CD8-positive, alpha-beta memory T cell (primary cell): ENCODE measurements at regions not wholly inside any gene's neighbourhood (a gene's known extent, or its start where the extent isn't known, plus 50 kb on each side); places are given as distances from the start of the nearest gene placed in this dataset.

Experiments
- CTCF ChIA-PET: fragments of 350-600 bp; sonication (Branson Sonifier 250); formaldehyde crosslinking; loops from one replicate; lab custom pipeline; 2021; ENCODE audit warnings: antibody characterized with exemption; lab: Charles Lee
- POLR2A ChIA-PET: fragments of 350-600 bp; sonication (Branson Sonifier 250); formaldehyde crosslinking; loops from one replicate; lab custom pipeline; 2021; ENCODE audit warnings: antibody characterized with exemption; lab: Charles Lee
- DNase-seq, 5 donors: peaks; one replicate each; pipeline versions ENCODE4 v3.0.0 to v3.0.0-alpha.2; 2020 to 2022; ENCODE audit warnings: mixed read lengths in 1 of 5
- H3K27ac ChIP-seq: one replicate; pipeline ENCODE4 v1.7.0; 2013; ENCODE audit warnings: low read depth, mild to moderate bottlenecking, low read length, moderate library complexity
- H3K27me3 ChIP-seq: 2 replicates; pipeline ENCODE4 v1.7.0; 2013; ENCODE audit warnings: low read length, mild to moderate bottlenecking; ENCODE audit not compliant: insufficient read depth, poor library complexity, severe bottlenecking
- H3K36me3 ChIP-seq: 2 replicates; pipeline ENCODE4 v1.7.0; 2013; ENCODE audit warnings: mild to moderate bottlenecking, low read length, moderate library complexity; ENCODE audit not compliant: insufficient read depth
- H3K4me1 ChIP-seq: 2 replicates; pipeline ENCODE4 v1.7.0; 2013; ENCODE audit warnings: mild to moderate bottlenecking, low read length, moderate library complexity; ENCODE audit not compliant: insufficient read depth
- H3K4me3 ChIP-seq: 2 replicates; pipeline ENCODE4 v1.7.0; 2013; ENCODE audit warnings: mild to moderate bottlenecking, low read length
- H3K9me3 ChIP-seq: 2 replicates; pipeline ENCODE4 v1.7.0; 2013; ENCODE audit warnings: mild to moderate bottlenecking, low read length
- H3K27ac Mint-ChIP-seq, 8 donors: one replicate each; pipeline ENCODE4 v1.8.0; 2020 to 2021; ENCODE audit warnings: mixed read lengths in 8 of 8, mild to moderate bottlenecking in 6 of 8, inconsistent platforms in 3 of 8, moderate library complexity in 3 of 8
- H3K27me3 Mint-ChIP-seq, 2 donors: one replicate each; pipeline ENCODE4 v1.8.0; 2020 to 2021; ENCODE audit warnings: mixed read lengths in 2 of 2, mild to moderate bottlenecking in 1 of 2, moderate library complexity in 1 of 2
- H3K36me3 Mint-ChIP-seq, 3 donors: one replicate each; pipeline ENCODE4 v1.8.0; 2020 to 2021; ENCODE audit warnings: mixed read lengths in 3 of 3, inconsistent platforms in 1 of 3, mild to moderate bottlenecking in 1 of 3
- H3K4me1 Mint-ChIP-seq, 3 donors: one replicate each; pipeline ENCODE4 v1.8.0; 2020 to 2021; ENCODE audit warnings: mixed read lengths in 3 of 3, inconsistent platforms in 1 of 3, mild to moderate bottlenecking in 1 of 3
- H3K4me3 Mint-ChIP-seq, 7 donors: one replicate each; pipeline ENCODE4 v1.8.0; 2020 to 2021; ENCODE audit warnings: mixed read lengths in 7 of 7, mild to moderate bottlenecking in 6 of 7, moderate library complexity in 4 of 7, inconsistent platforms in 2 of 7
- H3K9me3 Mint-ChIP-seq, 5 donors: one replicate each; pipeline ENCODE4 v1.8.0; 2020 to 2022; ENCODE audit warnings: mixed read lengths in 5 of 5, mild to moderate bottlenecking in 3 of 5, moderate library complexity in 2 of 5, inconsistent platforms in 1 of 5

GRCh38 chr2:76672798-76673197 lies 849.4 kb downstream of the LRRTM4 start:
- ChIA-PET CTCF (no interaction called here), POLR2A (no interaction called here)
- Mint-ChIP-seq H3K4me1 (no peaks in the 10 kb centered on the region), H3K36me3 (no peaks in the 10 kb centered on the region), H3K27me3 (no peaks in the 10 kb centered on the region), H3K27ac (peak overlapping the region in 1 of 8 donors; percentile 64), H3K9me3 (peaks cover 3 to 24% (median 10%) of the 10 kb centered on the region in 5 donors), H3K4me3 (no peak overlapping the region)
- H3K4me1 ChIP-seq: no peaks in the 10 kb centered on the region
- DNase-seq: no peak
- no peaks in the 10 kb centered on the region for H3K27me3 ChIP-seq
- H3K27ac ChIP-seq: no peak overlapping the region
- no peak overlapping the region for H3K4me3 ChIP-seq
- no peaks in the 10 kb centered on the region for H3K36me3 ChIP-seq
- H3K9me3 ChIP-seq: no peaks in the 10 kb centered on the region

- H3K27me3 Mint-ChIP-seq: no peaks in the 10 kb centered on the region
- Histone ChIP-seq H3K4me1 (no peaks in the 10 kb centered on the region), H3K27me3 (no peaks in the 10 kb centered on the region), H3K36me3 (no peaks in the 10 kb centered on the region), H3K4me3 (no peak overlapping the region), H3K9me3 (no peaks in the 10 kb centered on the region), H3K27ac (no peak overlapping the region)
- no peak overlapping the region for H3K4me3 Mint-ChIP-seq
- H3K36me3 Mint-ChIP-seq: no peaks in the 10 kb centered on the region
- DNase-seq: no peak
- H3K27ac Mint-ChIP-seq: no peak overlapping the region
- peaks cover 2 to 24% (median 9%) of the 10 kb centered on the region in 5 donors for H3K9me3 Mint-ChIP-seq
- ChIA-PET CTCF (no interaction called here), POLR2A (no interaction called here)
- no peaks in the 10 kb centered on the region for H3K4me1 Mint-ChIP-seq
Measured at GRCh38 chr2:76669966-76670465, 852.2 kb downstream of the LRRTM4 start.

GRCh38 chr2:76668279-76668678 lies 853.9 kb downstream of the LRRTM4 start:
- H3K4me1 Mint-ChIP-seq: no peaks in the 10 kb centered on the region
- no peak for DNase-seq

GRCh38 chr2:76667821-76668271 lies 854.3 kb downstream of the LRRTM4 start:
- CTCF ChIA-PET: no interaction called here
- H3K36me3 Mint-ChIP-seq: no peaks in the 10 kb centered on the region
- no peak overlapping the region for H3K27ac Mint-ChIP-seq
- H3K9me3 Mint-ChIP-seq: peaks cover 4 to 29% (median 11%) of the 10 kb centered on the region in 5 donors
- H3K4me3 Mint-ChIP-seq: no peak overlapping the region
- H3K27me3 Mint-ChIP-seq: no peaks in the 10 kb centered on the region
- Histone ChIP-seq H3K27ac (no peak overlapping the region), H3K27me3 (no peaks in the 10 kb centered on the region), H3K9me3 (no peaks in the 10 kb centered on the region), H3K36me3 (no peaks in the 10 kb centered on the region), H3K4me1 (no peaks in the 10 kb centered on the region), H3K4me3 (no peak overlapping the region)
- DNase-seq: no peak
- POLR2A ChIA-PET: no interaction called here
- H3K4me1 Mint-ChIP-seq: no peaks in the 10 kb centered on the region

More at GRCh38 chr2:76668279-76668678, 853.9 kb downstream of the LRRTM4 start:
- Mint-ChIP-seq H3K27ac (no peak overlapping the region), H3K27me3 (no peaks in the 10 kb centered on the region), H3K9me3 (peaks cover 4 to 26% (median 12%) of the 10 kb centered on the region in 5 donors), H3K4me3 (no peak overlapping the region), H3K36me3 (no peaks in the 10 kb centered on the region)
- Histone ChIP-seq H3K9me3 (no peaks in the 10 kb centered on the region), H3K4me3 (no peak overlapping the region), H3K27me3 (no peaks in the 10 kb centered on the region), H3K36me3 (no peaks in the 10 kb centered on the region), H3K27ac (no peak overlapping the region), H3K4me1 (no peaks in the 10 kb centered on the region)
- ChIA-PET POLR2A (no interaction called here), CTCF (no interaction called here)

GRCh38 chr2:76642129-76642528 lies 880.0 kb downstream of the LRRTM4 start:
- H3K27ac ChIP-seq: no peak overlapping the region
- no peaks in the 10 kb centered on the region for H3K9me3 ChIP-seq
- Mint-ChIP-seq H3K4me3 (no peak overlapping the region), H3K36me3 (peaks cover 0 to 3% (median 0%) of the 10 kb centered on the region in 3 donors), H3K27me3 (no peaks in the 10 kb centered on the region), H3K27ac (no peak overlapping the region), H3K9me3 (peaks cover 6 to 49% (median 18%) of the 10 kb centered on the region in 5 donors), H3K4me1 (no peaks in the 10 kb centered on the region)
- ChIA-PET CTCF (no interaction called here), POLR2A (no interaction called here)
- H3K36me3 ChIP-seq: no peaks in the 10 kb centered on the region
- H3K27me3 ChIP-seq: no peaks in the 10 kb centered on the region
- H3K4me1 ChIP-seq: no peaks in the 10 kb centered on the region
- no peak for DNase-seq
- no peak overlapping the region for H3K4me3 ChIP-seq

GRCh38 chr2:76641506-76641905 lies 880.7 kb downstream of the LRRTM4 start:
- ChIA-PET CTCF (no interaction called here), POLR2A (no interaction called here)
- H3K4me3 ChIP-seq: no peak overlapping the region
- H3K4me1 ChIP-seq: no peaks in the 10 kb centered on the region
- no peak overlapping the region for H3K27ac ChIP-seq
- Mint-ChIP-seq H3K4me1 (no peaks in the 10 kb centered on the region), H3K36me3 (peaks cover 0 to 3% (median 0%) of the 10 kb centered on the region in 3 donors), H3K27me3 (no peaks in the 10 kb centered on the region), H3K4me3 (no peak overlapping the region), H3K27ac (no peak overlapping the region), H3K9me3 (peaks cover 6 to 49% (median 18%) of the 10 kb centered on the region in 5 donors)
- no peaks in the 10 kb centered on the region for H3K27me3 ChIP-seq
- no peak for DNase-seq
- H3K9me3 ChIP-seq: no peaks in the 10 kb centered on the region
- no peaks in the 10 kb centered on the region for H3K36me3 ChIP-seq

GRCh38 chr2:76640905-76641304 lies 881.3 kb downstream of the LRRTM4 start:
- H3K9me3 Mint-ChIP-seq: peaks cover 6 to 47% (median 18%) of the 10 kb centered on the region in 5 donors
- H3K27ac ChIP-seq: no peak overlapping the region
- no peaks in the 10 kb centered on the region for H3K27me3 ChIP-seq
- H3K4me3 Mint-ChIP-seq: no peak overlapping the region
- H3K27ac Mint-ChIP-seq: no peak overlapping the region
- H3K9me3 ChIP-seq: no peaks in the 10 kb centered on the region
- POLR2A ChIA-PET: no interaction called here
- no peaks in the 10 kb centered on the region for H3K4me1 ChIP-seq
- no peak for DNase-seq
- H3K36me3 Mint-ChIP-seq: peaks cover 0 to 3% (median 0%) of the 10 kb centered on the region in 3 donors
- H3K4me1 Mint-ChIP-seq: no peaks in the 10 kb centered on the region
- no peaks in the 10 kb centered on the region for H3K36me3 ChIP-seq
- H3K27me3 Mint-ChIP-seq: no peaks in the 10 kb centered on the region
- H3K4me3 ChIP-seq: no peak overlapping the region
- CTCF ChIA-PET: no interaction called here

GRCh38 chr2:76639171-76639680 lies 883.0 kb downstream of the LRRTM4 start:
- Histone ChIP-seq H3K4me3 (no peak overlapping the region), H3K27me3 (no peaks in the 10 kb centered on the region), H3K36me3 (no peaks in the 10 kb centered on the region), H3K9me3 (no peaks in the 10 kb centered on the region), H3K27ac (no peak overlapping the region), H3K4me1 (no peaks in the 10 kb centered on the region)
- CTCF ChIA-PET: no interaction called here
- H3K27me3 Mint-ChIP-seq: no peaks in the 10 kb centered on the region
- H3K4me1 Mint-ChIP-seq: no peaks in the 10 kb centered on the region
- H3K9me3 Mint-ChIP-seq: peaks cover 1 to 36% (median 11%) of the 10 kb centered on the region in 5 donors
- no peak overlapping the region for H3K4me3 Mint-ChIP-seq
- H3K36me3 Mint-ChIP-seq: peaks cover 0 to under 1% (median 0%) of the 10 kb centered on the region in 3 donors
- no peak overlapping the region for H3K27ac Mint-ChIP-seq
- no peak for DNase-seq
- POLR2A ChIA-PET: no interaction called here
